GM12864 (cell line): ENCODE measurements at regions not wholly inside any gene's neighbourhood (a gene's known extent, or its start where the extent isn't known, plus 50 kb on each side); places are given as distances from the start of the nearest gene placed in this dataset.
A peak's percentile ranks its signal among the peaks of the same experiment; 100 is the strongest.
"Not testable (repeated sequence)": the region's sequence is repeated elsewhere in the genome, so short reads cannot be mapped to it uniquely, and the experiment has no call there.

ENCODE experiments used
- DNase-seq: peaks from one replicate; pipeline ENCODE4 v3.0.0-alpha.2; 2011; ENCODE audit warnings: low read depth
- H3K4me3 ChIP-seq: 2 replicates; pipeline ENCODE4 v1.5.1; 2011; ENCODE audit warnings: mild to moderate bottlenecking, low read depth, low read length, control low read depth
- TF ChIP-seq, protein P1 (sequence below): IDR thresholded peaks from 2 replicates; pipeline ENCODE4 v1.5.1; 2011; ENCODE audit warnings: low read depth, mild to moderate bottlenecking, moderate library complexity, low read length, control low read depth, inconsistent platforms; ENCODE audit errors: missing control alignments

DNA sequence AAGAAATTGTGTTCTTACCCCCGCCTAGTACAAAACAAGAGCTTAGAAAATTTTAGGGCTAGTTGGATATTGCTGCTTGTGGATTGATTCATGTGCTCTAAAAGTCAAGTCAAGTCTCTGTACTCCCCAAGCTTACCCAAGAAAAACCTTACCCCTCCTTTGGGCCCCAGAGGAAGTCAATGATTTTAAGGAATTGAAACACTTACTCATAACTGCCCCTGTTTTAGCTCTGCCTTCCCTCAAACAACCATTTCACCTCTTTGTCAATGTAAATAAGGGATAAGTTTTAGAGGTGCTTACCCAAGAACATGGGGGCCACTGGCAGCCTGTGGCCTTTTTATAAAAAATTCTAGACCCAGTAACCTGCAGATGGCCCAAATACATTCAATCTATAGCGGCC lies 136.6 kb upstream of the RMP24 start:
- H3K4me3 ChIP-seq, result no peak overlapping the region
- TF ChIP-seq, protein P1, sequence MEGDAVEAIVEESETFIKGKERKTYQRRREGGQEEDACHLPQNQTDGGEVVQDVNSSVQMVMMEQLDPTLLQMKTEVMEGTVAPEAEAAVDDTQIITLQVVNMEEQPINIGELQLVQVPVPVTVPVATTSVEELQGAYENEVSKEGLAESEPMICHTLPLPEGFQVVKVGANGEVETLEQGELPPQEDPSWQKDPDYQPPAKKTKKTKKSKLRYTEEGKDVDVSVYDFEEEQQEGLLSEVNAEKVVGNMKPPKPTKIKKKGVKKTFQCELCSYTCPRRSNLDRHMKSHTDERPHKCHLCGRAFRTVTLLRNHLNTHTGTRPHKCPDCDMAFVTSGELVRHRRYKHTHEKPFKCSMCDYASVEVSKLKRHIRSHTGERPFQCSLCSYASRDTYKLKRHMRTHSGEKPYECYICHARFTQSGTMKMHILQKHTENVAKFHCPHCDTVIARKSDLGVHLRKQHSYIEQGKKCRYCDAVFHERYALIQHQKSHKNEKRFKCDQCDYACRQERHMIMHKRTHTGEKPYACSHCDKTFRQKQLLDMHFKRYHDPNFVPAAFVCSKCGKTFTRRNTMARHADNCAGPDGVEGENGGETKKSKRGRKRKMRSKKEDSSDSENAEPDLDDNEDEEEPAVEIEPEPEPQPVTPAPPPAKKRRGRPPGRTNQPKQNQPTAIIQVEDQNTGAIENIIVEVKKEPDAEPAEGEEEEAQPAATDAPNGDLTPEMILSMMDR, result no peak
- peak; percentile 59 for DNase-seq

DNA sequence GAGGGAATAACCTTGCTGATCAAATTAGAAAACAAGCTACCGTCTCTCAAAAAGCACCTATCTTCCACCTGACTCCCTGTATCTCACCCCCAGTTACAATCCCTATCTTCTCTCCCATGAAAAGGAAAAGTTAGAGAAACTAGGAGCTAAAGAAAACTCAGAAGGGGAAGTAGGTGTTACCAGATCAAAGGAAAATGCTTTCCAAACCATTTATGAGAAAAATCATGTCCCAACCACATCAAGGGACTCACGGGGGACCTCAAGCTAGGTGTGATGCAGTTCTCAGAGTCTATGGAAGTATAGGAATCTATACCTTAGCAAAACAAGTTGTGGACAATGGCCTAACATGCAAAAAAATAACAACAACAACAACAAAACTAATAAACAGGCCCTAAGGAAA lies 135.5 kb upstream of the RMP24 start:
- no peak overlapping the region for H3K4me3 ChIP-seq
- no peak for DNase-seq
- TF ChIP-seq, protein P1, result no peak

DNA sequence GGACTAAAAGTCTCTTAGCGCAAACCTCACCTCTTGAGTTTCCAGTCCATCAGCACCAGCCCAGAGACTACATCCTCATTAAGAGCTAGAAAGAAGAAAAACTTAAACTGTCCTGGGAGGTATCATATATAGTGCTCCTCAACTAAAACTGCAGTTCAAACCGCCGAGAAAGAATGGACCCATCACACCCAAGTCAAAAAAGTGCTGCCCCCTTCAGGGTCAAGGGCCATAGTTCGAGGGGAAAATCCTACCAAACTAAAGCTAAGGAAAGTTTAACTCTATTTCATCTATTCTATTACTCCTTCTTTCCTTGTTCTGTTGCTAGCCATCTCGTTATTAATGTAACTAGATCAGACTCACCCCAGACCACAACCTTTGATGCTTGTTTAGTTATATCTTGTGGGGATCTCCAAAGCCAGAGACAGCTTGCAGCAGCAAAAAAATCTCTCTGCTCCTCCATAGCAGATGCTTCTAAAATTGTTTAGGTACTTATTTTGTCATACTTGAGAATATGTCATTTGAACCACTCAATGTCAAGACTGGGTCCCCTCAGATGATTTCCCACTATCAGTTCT lies 134.5 kb upstream of the RMP24 start:
- no peak for DNase-seq

DNA sequence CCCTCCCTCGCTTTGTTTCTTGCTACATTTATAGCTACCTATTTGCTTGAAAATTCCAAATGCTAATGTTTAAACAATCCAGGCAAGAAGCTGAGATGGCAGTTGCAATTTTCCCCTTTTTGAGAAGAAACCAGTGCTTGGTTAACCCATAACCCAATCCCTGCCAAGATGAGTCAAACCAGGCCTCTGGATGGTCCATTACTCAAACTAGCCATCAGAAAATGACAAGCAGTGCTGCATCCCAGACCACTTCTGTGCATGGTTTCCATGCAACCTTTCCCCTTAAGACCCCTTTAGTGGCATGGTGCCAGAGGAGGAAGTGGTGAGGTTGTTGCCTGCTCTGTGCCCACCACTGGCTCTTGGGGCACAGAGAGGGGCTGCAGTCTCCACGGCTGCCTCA lies 131.2 kb upstream of the RMP24 start:
- no peak for DNase-seq
- TF ChIP-seq, protein P1, result no peak
- H3K4me3 ChIP-seq, result no peak overlapping the region

More for the DNA sequence above, 134.5 kb upstream of the RMP24 start:
- no peak overlapping the region for H3K4me3 ChIP-seq
- TF ChIP-seq, protein P1, result no peak

DNA sequence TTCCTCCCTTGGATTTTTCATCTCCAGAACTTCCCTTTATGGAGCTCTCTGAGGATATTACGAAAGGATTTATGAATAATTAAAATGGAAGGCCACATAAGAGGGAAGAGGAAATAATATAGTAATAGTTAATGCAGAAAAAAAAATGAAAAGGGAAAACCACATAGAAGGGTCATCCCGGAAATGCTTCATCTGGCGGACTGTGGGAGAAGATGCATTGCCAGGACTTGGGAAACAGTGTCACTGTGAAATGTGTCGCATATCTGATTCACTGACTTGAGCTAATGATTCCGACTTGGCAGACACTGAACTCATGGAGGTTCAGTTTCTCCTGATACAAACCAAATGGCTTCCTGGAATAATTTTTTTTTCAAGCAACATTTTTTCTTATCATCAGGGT lies 129.9 kb upstream of the RMP24 start:
- no peak for DNase-seq
- TF ChIP-seq, protein P1, result no peak
- no peak overlapping the region for H3K4me3 ChIP-seq

DNA sequence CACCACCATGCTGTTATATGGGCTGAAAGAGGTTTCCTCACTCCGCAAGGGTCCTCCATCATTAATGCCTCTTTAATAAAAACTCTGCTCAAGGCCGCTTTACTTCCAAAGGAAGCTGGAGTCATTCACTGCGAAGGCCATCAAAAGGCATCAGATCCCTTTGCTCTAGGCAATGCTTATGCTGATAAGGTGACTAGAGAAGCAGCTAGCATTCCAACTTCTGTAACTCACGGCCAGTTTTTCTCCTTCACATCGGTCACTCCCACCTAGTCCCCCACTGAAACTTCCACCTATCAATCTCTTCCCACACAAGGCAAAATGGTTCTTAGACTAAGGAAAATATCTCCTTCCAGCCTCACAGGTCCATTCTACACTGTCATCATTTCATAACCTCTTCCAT lies 124.2 kb upstream of the RMP24 start:
- not testable (repeated sequence) for DNase-seq, H3K4me3 ChIP-seq

DNA sequence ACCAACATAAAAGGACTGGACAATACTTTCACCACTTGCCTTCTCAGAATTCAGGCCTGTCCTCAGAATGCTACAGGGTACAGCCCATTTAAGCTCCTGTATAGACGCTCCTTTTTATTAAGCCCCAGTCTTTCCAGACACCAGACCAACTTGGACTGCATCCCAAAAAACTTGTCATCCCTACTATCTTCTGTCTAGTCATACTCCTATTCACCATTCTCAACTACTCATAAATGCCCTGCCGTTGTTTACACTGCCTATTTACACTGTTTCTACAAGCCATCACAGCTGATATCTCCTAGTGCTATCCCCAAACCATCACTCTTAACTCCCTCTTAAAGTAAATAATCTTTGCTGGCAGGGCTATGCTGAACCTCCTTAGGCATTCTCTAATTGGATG lies 123.2 kb upstream of the RMP24 start:
- DNase-seq, H3K4me3 ChIP-seq: not testable (repeated sequence)

DNA sequence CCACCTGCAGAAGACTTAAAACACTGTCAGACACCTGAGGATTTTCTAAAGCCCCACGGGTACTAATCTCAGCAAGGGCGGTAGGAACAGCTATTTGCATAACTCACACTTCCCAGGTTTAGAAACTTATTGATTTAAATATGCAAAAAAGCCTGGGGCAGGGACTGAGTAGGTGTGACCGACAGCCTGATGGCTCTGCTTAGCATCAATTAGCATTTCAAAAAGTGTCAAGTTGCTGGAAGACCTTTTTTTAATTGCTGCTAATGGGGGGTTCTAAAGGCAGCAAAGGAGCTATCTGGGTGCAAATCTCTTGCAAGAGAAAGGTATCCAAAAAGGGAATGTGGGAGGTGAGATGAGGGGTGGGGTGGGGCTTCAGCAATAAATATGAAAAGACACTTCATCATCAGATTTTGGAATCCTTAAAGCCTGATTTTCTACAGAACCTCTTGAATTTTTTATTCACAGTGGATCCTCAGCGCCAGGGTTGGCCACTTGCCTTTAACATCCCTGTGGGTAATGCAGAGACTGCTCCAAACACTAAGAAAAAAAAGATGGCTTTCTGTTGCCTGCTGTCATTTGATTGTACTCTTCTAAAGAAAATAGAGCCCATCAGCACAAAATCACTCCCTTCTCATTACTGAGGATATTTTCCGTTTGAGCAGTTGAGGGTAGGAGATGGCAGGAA lies 121.1 kb upstream of the RMP24 start:
- TF ChIP-seq, protein P1, result no peak
- H3K4me3 ChIP-seq, result no peak overlapping the region
- no peak for DNase-seq
